HCT116 (cell line): ENCODE measurements at regions not wholly inside any gene's neighbourhood (a gene's known extent, or its start where the extent isn't known, plus 50 kb on each side); places are given as distances from the start of the nearest gene placed in this dataset.
"Not testable (repeated sequence)": the region's sequence is repeated elsewhere in the genome, so short reads cannot be mapped to it uniquely, and the experiment has no call there.

Experiments used
- ATAC-seq: fragments of 200-7000 bp; cut with Tn5 transposase; 2 replicates; pipeline ENCODE4 v1.9.1; 2020; ENCODE audit warnings: mild to moderate bottlenecking, moderate library complexity
- BruUV-seq: library from RNA; stranded (reverse); fragments of 400-500 nt; replicated peaks from 2 replicates; lab custom pipeline; 2021; lab: Mats Ljungman, UMichigan
- CTCF ChIA-PET: fragments of 300-600 bp; sonication (Branson Sonifier 250); formaldehyde crosslinking; loops from one replicate; lab custom pipeline; 2021; ENCODE audit warnings: antibody characterized with exemption; lab: Charles Lee
- POLR2A ChIA-PET: fragments of 300-600, 350-600 bp; sonication (Branson Sonifier 250); formaldehyde crosslinking; loops from one replicate; lab custom pipeline; 2021; ENCODE audit warnings: antibody characterized with exemption; lab: Charles Lee
- RAD21 ChIA-PET, 2 experiments: fragments of 300-600 bp; sonication (Branson Sonifier 250); formaldehyde crosslinking; loops; one replicate each; lab custom pipeline; 2023; ENCODE audit warnings: low total read pairs in 2 of 2; ENCODE audit not compliant: uncharacterized antibody in 2 of 2, unreplicated experiment in 2 of 2, low non-redundant PET in 1 of 2; lab: Charles Lee
- DNase-seq: peaks from one replicate; pipeline ENCODE4 v3.0.0-alpha.2; 2010; ENCODE audit warnings: low read depth, low spot score
- H2AFZ ChIP-seq: fragments of 200-600 bp; shearing (Covaris generic), sonication (generic); 2 replicates; pipeline ENCODE4 v1.6.1; 2017; ENCODE audit warnings: low read depth, mixed run types, mixed read lengths, antibody characterized with exemption, low read length; ENCODE audit not compliant: poor library complexity, severe bottlenecking
- H3K27ac ChIP-seq: 2 replicates; pipeline ENCODE4 v1.5.1; 2012; ENCODE audit warnings: low read depth, low read length
- H3K27me3 ChIP-seq: fragments of 200-600 bp; sonication (generic); 2 replicates; pipeline ENCODE4 v1.6.1; 2016; ENCODE audit warnings: mixed run types, low read length, mixed read lengths; ENCODE audit not compliant: insufficient read depth
- H3K36me3 ChIP-seq, 2 experiments: fragments of 200-500 bp in 1 of 2; fragments of 200-600 bp in 1 of 2; sonication (Bioruptor generic) in 1 of 2; sonication (generic) in 1 of 2; 2 replicates each; pipeline versions ENCODE4 v1.5.1 to v1.6.1; 2014 to 2016; ENCODE audit warnings: low read length in 2 of 2, inconsistent platforms in 1 of 2, mixed read lengths in 1 of 2, mixed run types in 1 of 2; ENCODE audit not compliant: insufficient read depth in 2 of 2, control insufficient read depth in 1 of 2
- H3K4me1 ChIP-seq, 2 experiments: fragments of 200-600 bp in 1 of 2; sonication (generic) in 1 of 2; 2 replicates each; pipeline versions ENCODE4 v1.5.1 to v1.6.1; 2012 to 2017; ENCODE audit warnings: low read length in 2 of 2, inconsistent platforms in 1 of 2, mild to moderate bottlenecking in 1 of 2, mixed read lengths in 1 of 2, mixed run types in 1 of 2, moderate library complexity in 1 of 2; ENCODE audit not compliant: insufficient read depth in 2 of 2, control insufficient read depth in 1 of 2
- H3K4me2 ChIP-seq: fragments of 200-600 bp; sonication (generic); 2 replicates; pipeline ENCODE4 v1.6.1; 2017; ENCODE audit warnings: mixed run types, low read length, mixed read lengths
- H3K4me3 ChIP-seq, 2 experiments: fragments of 200-600 bp in 1 of 2; sonication (generic) in 1 of 2; replicated peaks in 1 of 2; 2 replicates each; pipeline ENCODE4 v1.5.1; 2011 to 2016; ENCODE audit warnings: low read length in 2 of 2, control low read depth in 1 of 2, low read depth in 1 of 2, mild to moderate bottlenecking in 1 of 2, mixed read lengths in 1 of 2, mixed run types in 1 of 2
- H3K79me2 ChIP-seq: fragments of 200-600 bp; sonication (generic); 2 replicates; pipeline ENCODE4 v1.6.1; 2017; ENCODE audit warnings: mild to moderate bottlenecking, mixed run types, low read length, moderate library complexity, mixed read lengths; ENCODE audit not compliant: insufficient read depth
- H3K9ac ChIP-seq: fragments of 200-600 bp; sonication (generic); 2 replicates; pipeline ENCODE4 v1.6.1; 2016; ENCODE audit warnings: low read length, mixed read lengths
- H3K9me2 ChIP-seq: fragments of 200-600 bp; sonication (generic), shearing (Covaris generic); 2 replicates; pipeline ENCODE4 v1.6.1; 2017; ENCODE audit warnings: mixed run types, mild to moderate bottlenecking, moderate library complexity; ENCODE audit not compliant: insufficient read depth
- H3K9me3 ChIP-seq, 2 experiments: fragments of 200-500 bp in 1 of 2; fragments of 200-600 bp in 1 of 2; sonication (Bioruptor generic) in 1 of 2; sonication (generic) in 1 of 2; 2 replicates each; pipeline ENCODE4 v1.6.1; 2014 to 2017; ENCODE audit warnings: low read length in 2 of 2, mixed read lengths in 2 of 2, inconsistent platforms in 1 of 2, low read depth in 1 of 2, mild to moderate bottlenecking in 1 of 2, mixed run types in 1 of 2, moderate library complexity in 1 of 2; ENCODE audit not compliant: control insufficient read depth in 1 of 2, insufficient read depth in 1 of 2
- H4K20me1 ChIP-seq: fragments of 200-600 bp; sonication (generic), shearing (Covaris generic); 2 replicates; pipeline ENCODE4 v1.6.1; 2017; ENCODE audit warnings: mixed run types, mild to moderate bottlenecking, moderate library complexity; ENCODE audit not compliant: insufficient read depth
- EZH2phosphoT487 ChIP-seq: fragments of 200-600 bp; IDR thresholded peaks from 2 replicates; pipeline ENCODE4 v1.6.1; 2018; ENCODE audit warnings: antibody characterized with exemption, borderline replicate concordance
- FOSL1 ChIP-seq: IDR thresholded peaks from 2 replicates; pipeline ENCODE4 v1.6.1; 2012; ENCODE audit warnings: low read depth
- POLR2A ChIP-seq: IDR thresholded peaks from 2 replicates; pipeline ENCODE4 v1.7.0; 2011; ENCODE audit warnings: borderline replicate concordance; ENCODE audit not compliant: insufficient read depth, insufficient read length; ENCODE audit errors: extremely low read depth
- POLR2AphosphoS5 ChIP-seq: IDR thresholded peaks from 2 replicates; pipeline ENCODE4 v1.6.1; 2011; ENCODE audit warnings: mild to moderate bottlenecking, low read depth, low read length, moderate library complexity
- SRF ChIP-seq: IDR thresholded peaks from 2 replicates; pipeline ENCODE4 v1.6.1; 2012; ENCODE audit warnings: low read depth
- YY1 ChIP-seq: IDR thresholded peaks from 2 replicates; pipeline ENCODE4 v1.6.1; 2011; ENCODE audit warnings: low read length, low read depth, moderate library complexity, mild to moderate bottlenecking; ENCODE audit not compliant: insufficient replicate concordance; ENCODE audit errors: extremely low read depth
- ZFX ChIP-seq: fragments of 450-650 bp; IDR thresholded peaks from 2 replicates; pipeline ENCODE4 v1.6.1; 2017
- ZNF274 ChIP-seq: fragments of 200-500 bp; sonication (Bioruptor generic); IDR thresholded peaks from 2 replicates; pipeline ENCODE4 v1.6.1; 2014; ENCODE audit warnings: mild to moderate bottlenecking, low read depth, low read length, inconsistent platforms
- intact Hi-C: fragments of 100-400 bp; cut with micrococcal nuclease; formaldehyde crosslinking; loops from 2 replicates; pipeline ENCODE4 v1.10.0; 2022
- TF ChIP-seq, protein P1 (sequence below): IDR thresholded peaks from 2 replicates; pipeline ENCODE4 v1.6.1; 2012
- TF ChIP-seq, protein P2 (sequence below), 3 experiments: fragments of 200-600 bp in 1 of 3; sonication (generic) in 1 of 3; IDR thresholded peaks in 2 of 3; conservative IDR thresholded peaks in 1 of 3; 2 replicates each; pipeline ENCODE4 v1.5.1; 2012 to 2017; ENCODE audit warnings: low read depth in 2 of 3, low read length in 2 of 3, antibody characterized with exemption in 1 of 3, borderline replicate concordance in 1 of 3, control low read depth in 1 of 3, mild to moderate bottlenecking in 1 of 3, mixed read lengths in 1 of 3, mixed run types in 1 of 3, moderate library complexity in 1 of 3; ENCODE audit not compliant: insufficient read depth in 1 of 3
- TF ChIP-seq, protein P3 (sequence below): IDR thresholded peaks from 2 replicates; pipeline ENCODE4 v1.6.1; 2012; ENCODE audit warnings: low read depth

DNA sequence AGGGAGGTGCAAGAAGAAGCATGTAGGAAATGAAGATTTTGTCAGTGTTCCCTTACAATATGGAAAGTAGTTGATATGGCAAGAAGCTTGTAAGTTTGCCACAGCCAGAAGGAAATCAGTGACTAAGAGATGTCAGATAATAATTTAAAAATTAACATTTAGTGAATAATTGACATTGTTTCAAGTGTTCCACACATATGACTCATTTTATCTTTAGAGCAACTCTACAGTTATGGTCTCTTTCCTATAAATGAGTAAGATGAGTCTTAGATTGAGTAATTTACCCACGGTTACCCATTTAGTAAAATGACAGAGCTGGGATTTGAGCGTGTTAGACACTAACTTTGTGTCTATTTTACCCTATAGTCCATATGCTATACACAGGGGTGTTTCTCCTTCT lies 300.3 kb upstream of the IRS4 start (continued):
- TF ChIP-seq, protein P1, sequence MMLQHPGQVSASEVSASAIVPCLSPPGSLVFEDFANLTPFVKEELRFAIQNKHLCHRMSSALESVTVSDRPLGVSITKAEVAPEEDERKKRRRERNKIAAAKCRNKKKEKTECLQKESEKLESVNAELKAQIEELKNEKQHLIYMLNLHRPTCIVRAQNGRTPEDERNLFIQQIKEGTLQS = no peak
- TF ChIP-seq FOSL1 (no peak), POLR2A (no peak)
- TF ChIP-seq, protein P2, sequence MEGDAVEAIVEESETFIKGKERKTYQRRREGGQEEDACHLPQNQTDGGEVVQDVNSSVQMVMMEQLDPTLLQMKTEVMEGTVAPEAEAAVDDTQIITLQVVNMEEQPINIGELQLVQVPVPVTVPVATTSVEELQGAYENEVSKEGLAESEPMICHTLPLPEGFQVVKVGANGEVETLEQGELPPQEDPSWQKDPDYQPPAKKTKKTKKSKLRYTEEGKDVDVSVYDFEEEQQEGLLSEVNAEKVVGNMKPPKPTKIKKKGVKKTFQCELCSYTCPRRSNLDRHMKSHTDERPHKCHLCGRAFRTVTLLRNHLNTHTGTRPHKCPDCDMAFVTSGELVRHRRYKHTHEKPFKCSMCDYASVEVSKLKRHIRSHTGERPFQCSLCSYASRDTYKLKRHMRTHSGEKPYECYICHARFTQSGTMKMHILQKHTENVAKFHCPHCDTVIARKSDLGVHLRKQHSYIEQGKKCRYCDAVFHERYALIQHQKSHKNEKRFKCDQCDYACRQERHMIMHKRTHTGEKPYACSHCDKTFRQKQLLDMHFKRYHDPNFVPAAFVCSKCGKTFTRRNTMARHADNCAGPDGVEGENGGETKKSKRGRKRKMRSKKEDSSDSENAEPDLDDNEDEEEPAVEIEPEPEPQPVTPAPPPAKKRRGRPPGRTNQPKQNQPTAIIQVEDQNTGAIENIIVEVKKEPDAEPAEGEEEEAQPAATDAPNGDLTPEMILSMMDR (IDR thresholded peaks at IDR 0.05 in 2 of 3, conservative IDR thresholded peaks at IDR 0.05 in 1 of 3; ENCODE audit: borderline replicate concordance in 1 of 3, insufficient read depth in 1 of 3, low read depth in 2 of 3, low read length in 2 of 3) = no peak

DNA sequence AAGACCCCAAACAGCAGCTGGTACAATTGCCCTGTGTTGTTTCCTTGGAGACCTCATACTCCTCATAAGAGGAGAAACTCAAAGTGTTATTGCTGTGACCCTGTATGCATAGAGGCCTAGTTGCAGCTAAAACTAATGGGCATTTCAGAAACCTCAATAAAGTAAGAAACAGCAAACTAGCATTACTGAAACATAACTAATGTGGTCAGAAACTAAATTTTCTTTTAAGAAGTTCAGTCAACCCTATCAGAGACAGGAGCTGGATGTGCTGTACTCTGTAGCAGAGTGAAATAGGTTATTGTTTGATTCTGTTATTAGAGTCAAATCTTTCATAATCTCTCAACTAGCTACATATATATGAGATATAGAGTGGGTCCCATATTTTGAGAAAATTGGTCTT lies 257.5 kb upstream of the IRS4 start:
- no peak for TF ChIP-seq ZNF274
- no peak for TF ChIP-seq POLR2AphosphoS5
- no peak for TF ChIP-seq SRF
- TF ChIP-seq, protein P3, sequence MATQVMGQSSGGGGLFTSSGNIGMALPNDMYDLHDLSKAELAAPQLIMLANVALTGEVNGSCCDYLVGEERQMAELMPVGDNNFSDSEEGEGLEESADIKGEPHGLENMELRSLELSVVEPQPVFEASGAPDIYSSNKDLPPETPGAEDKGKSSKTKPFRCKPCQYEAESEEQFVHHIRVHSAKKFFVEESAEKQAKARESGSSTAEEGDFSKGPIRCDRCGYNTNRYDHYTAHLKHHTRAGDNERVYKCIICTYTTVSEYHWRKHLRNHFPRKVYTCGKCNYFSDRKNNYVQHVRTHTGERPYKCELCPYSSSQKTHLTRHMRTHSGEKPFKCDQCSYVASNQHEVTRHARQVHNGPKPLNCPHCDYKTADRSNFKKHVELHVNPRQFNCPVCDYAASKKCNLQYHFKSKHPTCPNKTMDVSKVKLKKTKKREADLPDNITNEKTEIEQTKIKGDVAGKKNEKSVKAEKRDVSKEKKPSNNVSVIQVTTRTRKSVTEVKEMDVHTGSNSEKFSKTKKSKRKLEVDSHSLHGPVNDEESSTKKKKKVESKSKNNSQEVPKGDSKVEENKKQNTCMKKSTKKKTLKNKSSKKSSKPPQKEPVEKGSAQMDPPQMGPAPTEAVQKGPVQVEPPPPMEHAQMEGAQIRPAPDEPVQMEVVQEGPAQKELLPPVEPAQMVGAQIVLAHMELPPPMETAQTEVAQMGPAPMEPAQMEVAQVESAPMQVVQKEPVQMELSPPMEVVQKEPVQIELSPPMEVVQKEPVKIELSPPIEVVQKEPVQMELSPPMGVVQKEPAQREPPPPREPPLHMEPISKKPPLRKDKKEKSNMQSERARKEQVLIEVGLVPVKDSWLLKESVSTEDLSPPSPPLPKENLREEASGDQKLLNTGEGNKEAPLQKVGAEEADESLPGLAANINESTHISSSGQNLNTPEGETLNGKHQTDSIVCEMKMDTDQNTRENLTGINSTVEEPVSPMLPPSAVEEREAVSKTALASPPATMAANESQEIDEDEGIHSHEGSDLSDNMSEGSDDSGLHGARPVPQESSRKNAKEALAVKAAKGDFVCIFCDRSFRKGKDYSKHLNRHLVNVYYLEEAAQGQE = no peak
- TF ChIP-seq EZH2phosphoT487 = no peak
- TF ChIP-seq FOSL1 = no peak
- no peak for TF ChIP-seq YY1
- no peak for TF ChIP-seq ZFX
- no peaks in the 10 kb centered on the region for H3K36me3 ChIP-seq

DNA sequence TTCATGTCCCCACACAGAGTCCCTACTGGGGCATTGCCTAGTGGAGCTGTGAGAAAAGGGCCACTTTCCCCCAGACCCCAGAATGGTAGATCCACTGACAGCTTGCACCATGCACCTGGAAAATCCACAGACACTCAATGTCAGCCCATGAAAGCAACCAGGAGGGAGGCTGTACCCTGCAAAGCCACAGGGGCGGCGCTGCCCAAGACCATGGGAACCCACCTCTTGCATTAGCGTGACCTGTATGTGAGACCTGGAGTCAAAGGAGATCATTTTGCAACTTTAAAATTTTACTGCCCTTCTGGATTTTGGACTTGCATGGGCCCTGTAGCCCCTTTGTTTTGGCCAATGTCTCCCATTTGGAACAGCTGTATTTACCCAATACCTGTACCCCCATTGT lies 236.5 kb upstream of the IRS4 start:
- RAD21 ChIA-PET, intact Hi-C loops, H3K9me2 ChIP-seq, H3K27me3 ChIP-seq, POLR2A ChIA-PET, H3K4me1 ChIP-seq, H3K9ac ChIP-seq, CTCF ChIA-PET, H3K79me2 ChIP-seq, ATAC-seq, BruUV-seq, H3K4me2 ChIP-seq, H2AFZ ChIP-seq, H3K9me3 ChIP-seq, DNase-seq, H3K27ac ChIP-seq, H3K4me3 ChIP-seq, H3K36me3 ChIP-seq, H4K20me1 ChIP-seq: not testable (repeated sequence)

More for the DNA sequence above, 257.5 kb upstream of the IRS4 start:
- ATAC-seq = no peak
- ChIA-PET CTCF (no interaction called here), POLR2A (no interaction called here), RAD21 (no interaction called here)
- no peaks in the 10 kb centered on the region for H3K79me2 ChIP-seq
- no peaks in the 10 kb centered on the region for H3K9me3 ChIP-seq
- no peak for DNase-seq
- BruUV-seq = no TSS peak
- no peak overlapping the region for H2AFZ ChIP-seq
- H3K27ac ChIP-seq = no peak overlapping the region
- H3K4me1 ChIP-seq = no peaks in the 10 kb centered on the region
- no peak overlapping the region for H3K9ac ChIP-seq
- H3K4me3 ChIP-seq = no peak overlapping the region
- no peaks in the 10 kb centered on the region for H3K9me2 ChIP-seq
- no peak overlapping the region for H3K4me2 ChIP-seq
- intact Hi-C loops = no loop called here
- no peaks in the 10 kb centered on the region for H3K27me3 ChIP-seq
- no peaks in the 10 kb centered on the region for H4K20me1 ChIP-seq
